Right renal cortex interstitium (tissue), 3 donors: ENCODE measurements at regions not wholly inside any gene's neighbourhood (a gene's known extent, or its start where the extent isn't known, plus 50 kb on each side); places are given as distances from the start of the nearest gene placed in this dataset.

Experiments
- DNase-seq, 3 donors: peaks; one replicate each; pipeline ENCODE4 v3.0.0-alpha.2; 2013; ENCODE audit warnings: low read depth in 3 of 3, low spot score in 2 of 3

- no peak for DNase-seq
These were observed 346.8 kb downstream of the CYP26B1 start for GRCh38 chr2:71800851-71801250.

- no peak for DNase-seq
These were observed 346.9 kb downstream of the DYSF start for GRCh38 chr2:71800106-71800809.

GRCh38 chr2:71799013-71799575, 345.7 kb downstream of the DYSF start:
- DNase-seq: no peak

GRCh38 chr2:71798266-71799012, 345.1 kb downstream of the DYSF start:
- no peak for DNase-seq

- no peak for DNase-seq
These were observed 343.9 kb downstream of the DYSF start for GRCh38 chr2:71797035-71797810.

GRCh38 chr2:71796174-71796593, 342.8 kb downstream of the DYSF start:
- no peak for DNase-seq

- no peak for DNase-seq
These were observed 342.1 kb downstream of the DYSF start for GRCh38 chr2:71795486-71795885.

GRCh38 chr2:71794611-71795010, 341.2 kb downstream of the DYSF start:
- DNase-seq: no peak

- no peak for DNase-seq
These were observed 340.6 kb downstream of the DYSF start for GRCh38 chr2:71793926-71794325.

- DNase-seq: no peak
These were observed 339.8 kb downstream of the DYSF start for GRCh38 chr2:71792926-71793761.

GRCh38 chr2:71791501-71792135, 338.3 kb downstream of the DYSF start:
- DNase-seq: no peak

- no peak for DNase-seq
These were observed 337.7 kb downstream of the DYSF start for GRCh38 chr2:71791061-71791450.

- no peak for DNase-seq
These were observed 337.1 kb downstream of the DYSF start for GRCh38 chr2:71790226-71791060.

GRCh38 chr2:71789556-71790204, 336.3 kb downstream of the DYSF start:
- DNase-seq: no peak

GRCh38 chr2:71788601-71789240, 335.4 kb downstream of the DYSF start:
- DNase-seq: no peak

- DNase-seq: no peak
These were observed 334.8 kb downstream of the DYSF start for GRCh38 chr2:71788186-71788525.

- no peak for DNase-seq
These were observed 334.3 kb downstream of the DYSF start for GRCh38 chr2:71787476-71788185.

GRCh38 chr2:71787108-71787415, 333.7 kb downstream of the DYSF start:
- DNase-seq: no peak
